ENCODE measurements at regions not wholly inside any gene's neighbourhood (a gene's known extent, or its start where the extent isn't known, plus 50 kb on each side); places are given as distances from the start of the nearest gene placed in this dataset.

DNA sequence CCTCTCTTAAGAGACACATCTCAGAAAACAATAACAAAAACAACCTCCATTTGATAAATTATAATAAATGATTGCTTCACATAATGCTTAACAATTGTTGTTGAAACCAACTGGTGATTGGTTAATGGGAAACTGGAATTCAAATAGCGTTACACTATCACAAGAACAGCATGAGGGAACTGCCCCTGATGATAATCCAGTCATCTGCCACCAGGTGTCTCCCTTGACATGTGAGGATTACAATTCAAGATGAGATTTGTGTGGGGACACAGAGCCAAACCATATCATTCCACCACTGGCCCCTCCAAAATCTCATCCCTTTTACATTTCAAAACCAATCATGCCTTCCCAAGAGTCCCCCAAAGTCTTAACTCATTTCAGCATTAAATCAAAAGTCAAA lies 375.9 kb downstream of the BMPER start:
- H3K14ac ChIP-seq (ENCODE audit: insufficient read length), result no peak overlapping the region
- no peaks in the 10 kb centered on the region; a peak in 1 of 8 replicates for H3K36me3 ChIP-seq (ENCODE audit: control insufficient read depth in 2 of 4, insufficient read depth in 4 of 4, low read length in 3 of 4)
- no peak overlapping the region for H3K18ac ChIP-seq (ENCODE audit: extremely low read depth, low read length)
- H3K4ac ChIP-seq (replicated peaks; ENCODE audit: insufficient read length, low read depth, low read length), result no peak overlapping the region
- POLR2A ChIA-PET (ENCODE audit: partially characterized antibody), result no interaction called here
- no peak overlapping the region for H2AFZ ChIP-seq (ENCODE audit: low read length)
- no peak overlapping the region for H2BK120ac ChIP-seq (replicated peaks; ENCODE audit: low read depth, low read length)
- H3K23ac ChIP-seq (ENCODE audit: insufficient read length), result no peak overlapping the region
- H3K79me1 ChIP-seq (ENCODE audit: low read depth, low read length), result no peaks in the 10 kb centered on the region
- H3K4me2 ChIP-seq (ENCODE audit: insufficient read depth in 1 of 2, low read depth in 2 of 2, low read length in 2 of 2), result no peak overlapping the region
- 95% methylated on average over 1 of the region's 1 CpG; no CpG with 5 or more reads in 1 of the 2 experiments for WGBS, 2 experiments (ENCODE audit: extremely low coverage in 1 of 2, insufficient coverage in 1 of 2, insufficient read length in 1 of 2, insufficient replicate concordance in 2 of 2, low coverage in 1 of 2, low lambda C conversion rate in 2 of 2, missing lambda C conversion rate in 1 of 2)
- H3K27me3 ChIP-seq (replicated peaks in 1 of 4; ENCODE audit: control insufficient read depth in 3 of 4, extremely low read depth in 1 of 4, insufficient read depth in 3 of 4, low read length in 3 of 4), result no peaks in the 10 kb centered on the region
- no peak overlapping the region for H4K5ac ChIP-seq (ENCODE audit: insufficient read length, low read depth, low read length)
- CTCF ChIA-PET (ENCODE audit: partially characterized antibody), result interaction anchor here (0.9 to 1.3 kb wide), 2 partner anchors 215 to 315 kb away, joined by 3 read pairs; no protein-coding TSS in a partner anchor
- H2BK5ac ChIP-seq (ENCODE audit: low read depth, low read length), result no peak overlapping the region
- H3K79me2 ChIP-seq (ENCODE audit: control insufficient read depth in 1 of 2, insufficient read depth in 2 of 2, low read length in 2 of 2), result no peaks in the 10 kb centered on the region
- FAIRE-seq, result no peak
- no peaks in the 10 kb centered on the region for H3K23me2 ChIP-seq (ENCODE audit: low read depth, low read length)
- no peak overlapping the region for H2BK20ac ChIP-seq (ENCODE audit: low read length)
- no peak overlapping the region for H3K27ac ChIP-seq (ENCODE audit: low read depth, low read length)
- H4K8ac ChIP-seq (ENCODE audit: extremely low read depth, insufficient read depth, low read length), result no peak overlapping the region
- DNase-seq (ENCODE audit: low read depth in 1 of 2, low spot score in 2 of 2), result no peak
- H3K56ac ChIP-seq (replicated peaks; ENCODE audit: insufficient read length, low read depth, low read length), result no peak overlapping the region
- no peak overlapping the region for H3K4me3 ChIP-seq (ENCODE audit: extremely low read depth in 1 of 4, insufficient read depth in 2 of 4, low read depth in 3 of 4, low read length in 4 of 4)
- H2BK15ac ChIP-seq (ENCODE audit: low read length), result no peak overlapping the region
- no peak overlapping the region for H2BK12ac ChIP-seq (ENCODE audit: low read depth, low read length)
- TF ChIP-seq, protein P1, sequence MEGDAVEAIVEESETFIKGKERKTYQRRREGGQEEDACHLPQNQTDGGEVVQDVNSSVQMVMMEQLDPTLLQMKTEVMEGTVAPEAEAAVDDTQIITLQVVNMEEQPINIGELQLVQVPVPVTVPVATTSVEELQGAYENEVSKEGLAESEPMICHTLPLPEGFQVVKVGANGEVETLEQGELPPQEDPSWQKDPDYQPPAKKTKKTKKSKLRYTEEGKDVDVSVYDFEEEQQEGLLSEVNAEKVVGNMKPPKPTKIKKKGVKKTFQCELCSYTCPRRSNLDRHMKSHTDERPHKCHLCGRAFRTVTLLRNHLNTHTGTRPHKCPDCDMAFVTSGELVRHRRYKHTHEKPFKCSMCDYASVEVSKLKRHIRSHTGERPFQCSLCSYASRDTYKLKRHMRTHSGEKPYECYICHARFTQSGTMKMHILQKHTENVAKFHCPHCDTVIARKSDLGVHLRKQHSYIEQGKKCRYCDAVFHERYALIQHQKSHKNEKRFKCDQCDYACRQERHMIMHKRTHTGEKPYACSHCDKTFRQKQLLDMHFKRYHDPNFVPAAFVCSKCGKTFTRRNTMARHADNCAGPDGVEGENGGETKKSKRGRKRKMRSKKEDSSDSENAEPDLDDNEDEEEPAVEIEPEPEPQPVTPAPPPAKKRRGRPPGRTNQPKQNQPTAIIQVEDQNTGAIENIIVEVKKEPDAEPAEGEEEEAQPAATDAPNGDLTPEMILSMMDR (IDR thresholded peaks at IDR 0.05; ENCODE audit: control extremely low read depth in 1 of 3, insufficient read depth in 1 of 3, low read depth in 1 of 3, low read length in 3 of 3), result peak in 2 of 3 experiments; percentile 13 to 36; a peak in 1 of 4 replicates
- TF ChIP-seq, protein P2, sequence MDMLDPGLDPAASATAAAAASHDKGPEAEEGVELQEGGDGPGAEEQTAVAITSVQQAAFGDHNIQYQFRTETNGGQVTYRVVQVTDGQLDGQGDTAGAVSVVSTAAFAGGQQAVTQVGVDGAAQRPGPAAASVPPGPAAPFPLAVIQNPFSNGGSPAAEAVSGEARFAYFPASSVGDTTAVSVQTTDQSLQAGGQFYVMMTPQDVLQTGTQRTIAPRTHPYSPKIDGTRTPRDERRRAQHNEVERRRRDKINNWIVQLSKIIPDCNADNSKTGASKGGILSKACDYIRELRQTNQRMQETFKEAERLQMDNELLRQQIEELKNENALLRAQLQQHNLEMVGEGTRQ (IDR thresholded peaks at IDR 0.05; ENCODE audit: low read length), result no peak
- TF ChIP-seq RAD21 (IDR thresholded peaks at IDR 0.05 in 1 of 2, conservative IDR thresholded peaks at IDR 0.05 in 1 of 2; ENCODE audit: low read depth in 2 of 2, low read length in 2 of 2), result peak; percentile 32 to 46
- H4K20me1 ChIP-seq (replicated peaks in 1 of 2; ENCODE audit: control insufficient read depth in 1 of 2, insufficient read depth in 2 of 2, low read length in 2 of 2), result no peaks in the 10 kb centered on the region
- H2AK5ac ChIP-seq (ENCODE audit: low read depth, low read length), result no peak overlapping the region
- no peak overlapping the region for H3K9ac ChIP-seq (replicated peaks in 1 of 4; ENCODE audit: extremely low read depth in 1 of 4, low read depth in 3 of 4, low read length in 3 of 4)
- H4K91ac ChIP-seq (replicated peaks; ENCODE audit: insufficient read length, low read length), result no peak overlapping the region
- H3K4me1 ChIP-seq (replicated peaks in 1 of 4; ENCODE audit: control insufficient read depth in 3 of 4, insufficient read depth in 4 of 4, low read length in 3 of 4), result peaks cover 0 to 3% (median 0%) of the 10 kb centered on the region in 4 experiments; a peak in 1 of 7 replicates
- peaks cover 7 to 8% of the 10 kb centered on the region in 2 experiments for H3K9me3 ChIP-seq (ENCODE audit: insufficient read depth in 2 of 2, low read depth in 1 of 2, low read length in 1 of 2)

Measured in H1 (cell line).